ENCODE measurements at regions not wholly inside any gene's neighbourhood (a gene's known extent, or its start where the extent isn't known, plus 50 kb on each side); places are given as distances from the start of the nearest gene placed in this dataset.
A peak's percentile ranks its signal among the peaks of the same experiment; 100 is the strongest.

DNA sequence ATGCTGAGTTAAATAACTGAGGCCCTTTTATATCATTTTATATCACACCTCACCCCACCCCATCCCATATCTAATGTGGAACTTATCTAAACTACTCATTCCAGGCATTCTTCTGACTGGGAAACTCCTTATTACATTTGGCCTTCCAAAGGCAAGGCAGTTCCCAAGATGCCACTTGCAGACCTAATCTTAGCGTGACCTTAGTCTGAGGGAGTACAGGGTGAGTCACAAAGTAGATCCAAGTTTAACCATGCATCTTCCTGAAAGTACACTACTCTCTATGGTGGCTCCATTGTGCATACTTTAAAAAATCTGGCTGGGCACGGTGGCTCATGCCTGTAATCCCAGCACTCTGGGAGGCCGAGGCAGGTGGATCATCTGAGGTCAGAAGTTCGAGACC is 353.6 kb upstream of the C1orf87 start:
- TF ChIP-seq EP300 (IDR thresholded peaks at IDR 0.05) (no peak), POLR2AphosphoS5 (IDR thresholded peaks at IDR 0.05) (no peak), POLR2A (IDR thresholded peaks at IDR 0.05) (no peak)
- TF ChIP-seq, protein P1, sequence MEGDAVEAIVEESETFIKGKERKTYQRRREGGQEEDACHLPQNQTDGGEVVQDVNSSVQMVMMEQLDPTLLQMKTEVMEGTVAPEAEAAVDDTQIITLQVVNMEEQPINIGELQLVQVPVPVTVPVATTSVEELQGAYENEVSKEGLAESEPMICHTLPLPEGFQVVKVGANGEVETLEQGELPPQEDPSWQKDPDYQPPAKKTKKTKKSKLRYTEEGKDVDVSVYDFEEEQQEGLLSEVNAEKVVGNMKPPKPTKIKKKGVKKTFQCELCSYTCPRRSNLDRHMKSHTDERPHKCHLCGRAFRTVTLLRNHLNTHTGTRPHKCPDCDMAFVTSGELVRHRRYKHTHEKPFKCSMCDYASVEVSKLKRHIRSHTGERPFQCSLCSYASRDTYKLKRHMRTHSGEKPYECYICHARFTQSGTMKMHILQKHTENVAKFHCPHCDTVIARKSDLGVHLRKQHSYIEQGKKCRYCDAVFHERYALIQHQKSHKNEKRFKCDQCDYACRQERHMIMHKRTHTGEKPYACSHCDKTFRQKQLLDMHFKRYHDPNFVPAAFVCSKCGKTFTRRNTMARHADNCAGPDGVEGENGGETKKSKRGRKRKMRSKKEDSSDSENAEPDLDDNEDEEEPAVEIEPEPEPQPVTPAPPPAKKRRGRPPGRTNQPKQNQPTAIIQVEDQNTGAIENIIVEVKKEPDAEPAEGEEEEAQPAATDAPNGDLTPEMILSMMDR (IDR thresholded peaks at IDR 0.05): no peak
- no peak overlapping the region for H3K4me3 ChIP-seq
- H3K27ac ChIP-seq: peak overlapping the region; percentile 83
- WGBS: 81% methylated on average over 4 of the region's 4 CpGs
- no peaks in the 10 kb centered on the region for H3K9me3 ChIP-seq
- DNase-seq (ENCODE audit: low spot score in 2 of 2): no peak
- no peaks in the 10 kb centered on the region for H3K27me3 ChIP-seq
- peaks cover 34% of the 10 kb centered on the region for H3K4me1 ChIP-seq
- no peaks in the 10 kb centered on the region for H3K36me3 ChIP-seq

DNA sequence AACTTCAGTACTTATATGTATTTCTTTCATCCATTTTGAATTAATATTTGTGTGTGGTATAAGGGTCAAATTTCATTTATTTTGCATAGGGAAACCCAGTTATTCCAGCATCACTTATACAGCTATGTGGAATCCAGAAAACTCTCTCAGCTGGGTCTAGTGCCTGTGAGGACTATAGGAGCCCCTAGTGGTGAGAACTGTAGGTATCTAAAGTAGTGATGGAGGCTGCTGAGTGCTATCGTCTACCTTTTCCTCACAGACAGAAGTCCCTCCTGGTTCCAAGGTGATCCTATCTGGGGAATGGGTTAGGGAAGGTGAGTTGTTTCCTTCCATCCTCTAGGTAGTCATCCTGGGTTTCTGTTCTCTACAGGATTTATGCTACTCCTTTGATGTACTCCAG is 352.0 kb upstream of the C1orf87 start:
- Histone ChIP-seq H3K4me1 (peaks cover 21% of the 10 kb centered on the region), H3K27me3 (no peaks in the 10 kb centered on the region), H3K9me3 (no peaks in the 10 kb centered on the region), H3K36me3 (no peaks in the 10 kb centered on the region), H3K4me3 (no peak overlapping the region), H3K27ac (no peak overlapping the region)
- DNase-seq (ENCODE audit: low spot score in 2 of 2): no peak
- 57% methylated on average over 1 of the region's 1 CpG for WGBS
- TF ChIP-seq EP300 (IDR thresholded peaks at IDR 0.05): no peak
- TF ChIP-seq, protein P1 (IDR thresholded peaks at IDR 0.05): peak in 1 of 2 donors; percentile 30

DNA sequence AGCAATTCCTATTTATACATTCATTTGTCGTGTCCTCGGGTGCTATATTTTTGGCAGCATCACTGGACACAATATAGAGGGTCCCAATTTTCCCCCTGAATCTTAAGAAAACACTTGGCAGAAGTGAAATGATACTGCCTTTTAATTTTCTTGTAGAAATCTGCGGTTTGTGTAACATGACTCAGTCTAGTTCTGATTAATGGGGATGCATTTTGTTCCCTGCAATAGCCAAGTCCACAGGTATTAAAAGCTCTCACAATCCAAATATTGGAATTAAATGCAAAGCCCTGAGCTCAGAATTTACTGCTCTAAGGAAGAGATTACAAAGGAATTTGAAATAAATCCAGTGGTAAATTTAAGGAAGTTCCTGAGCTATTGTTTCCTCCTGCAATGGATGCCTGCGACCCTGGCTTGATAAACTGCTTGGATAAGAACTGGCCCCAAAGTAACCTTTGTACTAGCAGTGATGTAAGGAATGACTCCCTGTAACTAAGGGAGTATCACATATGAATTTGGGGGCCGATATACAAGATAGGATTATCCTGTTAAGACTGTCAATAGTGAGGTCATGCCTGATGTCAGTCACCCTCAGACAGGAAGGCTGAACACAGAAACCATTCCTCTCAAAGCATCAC is 349.7 kb upstream of the C1orf87 start:
- H3K27me3 ChIP-seq: no peaks in the 10 kb centered on the region
- peaks cover 10% of the 10 kb centered on the region for H3K4me1 ChIP-seq
- no peak overlapping the region for H3K4me3 ChIP-seq
- no peak for TF ChIP-seq POLR2AphosphoS5 (IDR thresholded peaks at IDR 0.05)
- no peak for TF ChIP-seq EP300 (IDR thresholded peaks at IDR 0.05)
- TF ChIP-seq POLR2A (IDR thresholded peaks at IDR 0.05): no peak
- TF ChIP-seq, protein P1 (IDR thresholded peaks at IDR 0.05): no peak
- H3K36me3 ChIP-seq: no peaks in the 10 kb centered on the region
- 53% methylated on average over 5 of the region's 5 CpGs for WGBS
- H3K27ac ChIP-seq: no peak overlapping the region
- DNase-seq (ENCODE audit: low spot score in 2 of 2): no peak
- no peaks in the 10 kb centered on the region for H3K9me3 ChIP-seq

DNA sequence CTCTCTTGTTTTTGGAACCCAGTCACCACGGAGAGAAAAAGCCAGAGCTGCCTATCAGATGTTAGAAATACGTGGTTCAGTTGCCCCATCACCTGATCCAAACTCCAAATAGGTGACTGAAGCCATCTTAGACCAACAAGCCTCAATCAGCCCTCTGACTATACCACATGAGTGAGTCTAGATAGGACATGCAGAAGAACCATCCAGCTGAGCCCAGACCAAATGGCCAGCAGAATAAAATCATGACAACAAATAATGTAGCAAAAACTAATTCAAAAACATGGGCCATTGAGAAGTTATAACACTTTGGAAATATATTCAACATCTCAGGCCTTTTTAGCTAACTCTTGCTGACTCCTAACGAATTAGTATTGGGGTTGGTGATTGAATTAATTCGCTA is 348.4 kb upstream of the C1orf87 start:
- 73% methylated on average over 4 of the region's 4 CpGs for WGBS

DNA sequence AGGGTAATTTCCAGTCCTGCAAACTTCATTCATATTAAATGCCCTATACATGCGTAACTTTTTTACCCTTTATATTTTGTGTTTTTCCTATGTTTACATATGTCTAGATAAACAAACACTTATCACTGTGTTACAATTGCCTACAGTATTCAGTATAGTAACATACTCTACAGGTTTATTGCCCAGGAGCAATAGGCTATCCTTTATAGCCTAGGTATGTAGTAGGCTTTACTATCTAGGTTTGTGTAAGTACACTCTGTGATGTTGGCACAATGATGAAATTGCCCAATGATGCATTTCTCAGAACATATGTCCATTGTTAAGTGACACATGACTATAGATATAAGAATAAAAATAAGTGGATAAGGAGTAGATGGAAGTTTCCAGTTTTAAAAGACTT is 345.5 kb upstream of the C1orf87 start:
- 85% methylated on average over 1 of the region's 1 CpG for WGBS
- no peak for TF ChIP-seq POLR2AphosphoS5 (IDR thresholded peaks at IDR 0.05)
- TF ChIP-seq EP300 (IDR thresholded peaks at IDR 0.05): no peak
- no peak for TF ChIP-seq POLR2A (IDR thresholded peaks at IDR 0.05)
- TF ChIP-seq, protein P1 (IDR thresholded peaks at IDR 0.05): no peak

More for the DNA sequence above, 348.4 kb upstream of the C1orf87 start:
- Histone ChIP-seq H3K36me3 (no peaks in the 10 kb centered on the region), H3K27ac (no peak overlapping the region), H3K4me1 (no peaks in the 10 kb centered on the region), H3K27me3 (no peaks in the 10 kb centered on the region), H3K4me3 (no peak overlapping the region), H3K9me3 (no peaks in the 10 kb centered on the region)
- TF ChIP-seq, protein P1 (IDR thresholded peaks at IDR 0.05): no peak
- no peak for TF ChIP-seq POLR2A (IDR thresholded peaks at IDR 0.05)
- no peak for TF ChIP-seq POLR2AphosphoS5 (IDR thresholded peaks at IDR 0.05)
- TF ChIP-seq EP300 (IDR thresholded peaks at IDR 0.05): no peak
- no peak for DNase-seq (ENCODE audit: low spot score in 2 of 2)

More for the DNA sequence above, 345.5 kb upstream of the C1orf87 start:
- no peak overlapping the region for H3K4me3 ChIP-seq
- no peaks in the 10 kb centered on the region for H3K27me3 ChIP-seq
- no peaks in the 10 kb centered on the region for H3K36me3 ChIP-seq
- H3K9me3 ChIP-seq: no peaks in the 10 kb centered on the region
- H3K4me1 ChIP-seq: no peaks in the 10 kb centered on the region
- no peak overlapping the region for H3K27ac ChIP-seq
- no peak for DNase-seq (ENCODE audit: low spot score in 2 of 2)

Data from suprapubic skin (tissue), 4 donors.